Neuronal stem cell (in vitro differentiated cells): ENCODE measurements at regions not wholly inside any gene's neighbourhood (a gene's known extent, or its start where the extent isn't known, plus 50 kb on each side); places are given as distances from the start of the nearest gene placed in this dataset.

ENCODE experiments used
- DNase-seq: peaks from one replicate; pipeline ENCODE4 v3.0.0-alpha.2; 2013; ENCODE audit warnings: low spot score
- H2AFZ ChIP-seq: one replicate; pipeline ENCODE4 v1.6.1; 2013; ENCODE audit warnings: mild to moderate bottlenecking, low read length, inconsistent platforms
- H2AK5ac ChIP-seq: 2 replicates; pipeline ENCODE4 v1.6.1; 2013; ENCODE audit warnings: low read depth, mild to moderate bottlenecking, inconsistent platforms, low read length, moderate library complexity, mixed read lengths
- H2BK120ac ChIP-seq: 2 replicates; pipeline ENCODE4 v1.6.1; 2013; ENCODE audit warnings: low read depth, mild to moderate bottlenecking, inconsistent platforms, low read length, moderate library complexity, mixed read lengths
- H2BK12ac ChIP-seq: one replicate; pipeline ENCODE4 v1.6.1; 2013; ENCODE audit warnings: low read length, inconsistent platforms
- H2BK15ac ChIP-seq: 2 replicates; pipeline ENCODE4 v1.6.1; 2013; ENCODE audit warnings: mild to moderate bottlenecking, low read length, inconsistent platforms, mixed read lengths
- H2BK5ac ChIP-seq: one replicate; pipeline ENCODE4 v1.6.1; 2013; ENCODE audit warnings: inconsistent platforms, mild to moderate bottlenecking, low read length, moderate library complexity
- H3K14ac ChIP-seq: one replicate; pipeline ENCODE4 v1.6.1; 2013; ENCODE audit warnings: low read length, inconsistent platforms
- H3K18ac ChIP-seq: 2 replicates; pipeline ENCODE4 v1.6.1; 2013; ENCODE audit warnings: low read length, inconsistent platforms
- H3K23ac ChIP-seq: 2 replicates; pipeline ENCODE4 v1.6.1; 2013; ENCODE audit warnings: low read depth, mild to moderate bottlenecking, mixed read lengths, low read length, inconsistent platforms; ENCODE audit not compliant: poor library complexity
- H3K27ac ChIP-seq: replicated peaks from 3 replicates; pipeline ENCODE4 v1.5.1; 2013; ENCODE audit warnings: low read length, inconsistent platforms
- H3K27me3 ChIP-seq, 3 experiments: 2 replicates each; pipeline ENCODE4 v1.6.1; 2013; ENCODE audit warnings: low read length in 3 of 3, mild to moderate bottlenecking in 2 of 3, inconsistent platforms in 1 of 3, low read depth in 1 of 3, mixed read lengths in 1 of 3, moderate library complexity in 1 of 3; ENCODE audit not compliant: control insufficient read depth in 3 of 3, insufficient read depth in 3 of 3
- H3K36me3 ChIP-seq, 2 donors: replicated peaks in 1 of 2; 2 replicates each; pipeline ENCODE4 v1.6.1; 2013; ENCODE audit warnings: low read length in 2 of 2; ENCODE audit not compliant: control insufficient read depth in 2 of 2, insufficient read depth in 2 of 2
- H3K4ac ChIP-seq: 2 replicates; pipeline ENCODE4 v1.6.1; 2013; ENCODE audit warnings: inconsistent platforms, mild to moderate bottlenecking, low read length, moderate library complexity
- H3K4me1 ChIP-seq, 2 donors: 1 replicate in 1 of 2; 2 replicates in 1 of 2; pipeline ENCODE4 v1.6.1; 2013; ENCODE audit warnings: low read length in 2 of 2, low read depth in 1 of 2; ENCODE audit not compliant: control insufficient read depth in 2 of 2, insufficient read depth in 1 of 2
- H3K4me2 ChIP-seq: one replicate; pipeline ENCODE4 v1.6.1; 2013; ENCODE audit warnings: mild to moderate bottlenecking, low read length, inconsistent platforms; ENCODE audit not compliant: insufficient read depth, poor library complexity, severe bottlenecking
- H3K4me3 ChIP-seq, 2 donors: 2 replicates each; pipeline ENCODE4 v1.5.1; 2013; ENCODE audit warnings: low read length in 2 of 2, mild to moderate bottlenecking in 2 of 2, inconsistent platforms in 1 of 2, moderate library complexity in 1 of 2
- H3K79me1 ChIP-seq: one replicate; pipeline ENCODE4 v1.6.1; 2013; ENCODE audit warnings: low read depth, mild to moderate bottlenecking, inconsistent platforms, low read length, moderate library complexity
- H3K9ac ChIP-seq: one replicate; pipeline ENCODE4 v1.6.1; 2013; ENCODE audit warnings: mild to moderate bottlenecking, low read depth, low read length, inconsistent platforms; ENCODE audit not compliant: poor library complexity
- H3K9me3 ChIP-seq, 2 donors: replicated peaks in 1 of 2; 2 replicates each; pipeline versions ENCODE3 to v1.6.1; 2013; ENCODE audit warnings: low read length in 2 of 2, mild to moderate bottlenecking in 2 of 2, inconsistent platforms in 1 of 2, low read depth in 1 of 2, mixed read lengths in 1 of 2, moderate library complexity in 1 of 2; ENCODE audit not compliant: control insufficient read depth in 2 of 2, insufficient read depth in 1 of 2
- H4K8ac ChIP-seq: one replicate; pipeline ENCODE4 v1.6.1; 2013; ENCODE audit warnings: low read depth, mild to moderate bottlenecking, inconsistent platforms, low read length, moderate library complexity
- H4K91ac ChIP-seq: one replicate; pipeline ENCODE4 v1.6.1; 2013; ENCODE audit warnings: low read length, low read depth, mild to moderate bottlenecking, inconsistent platforms; ENCODE audit not compliant: poor library complexity
- WGBS, 2 donors: extraction: QIAGEN DNeasy Blood & Tissue Kit; methylation state at CpG; one replicate each; pipeline ENCODE4 v1.1.7; 2013; ENCODE audit warnings: missing lambda C conversion rate in 2 of 2, mixed read lengths in 1 of 2; ENCODE audit not compliant: insufficient read length in 2 of 2, insufficient replicate concordance in 1 of 2; ENCODE audit errors: extremely low coverage in 2 of 2; 5-methylcytosine and 5-hydroxymethylcytosine counted together

GRCh38 chr6:147133669-147134068 lies 70.5 kb upstream of the STXBP5 start:
- no peak overlapping the region for H2BK120ac ChIP-seq
- no peak overlapping the region for H3K4me3 ChIP-seq
- no peaks in the 10 kb centered on the region for H3K27me3 ChIP-seq
- H3K9me3 ChIP-seq: no peaks in the 10 kb centered on the region
- H3K27ac ChIP-seq: no peak overlapping the region
- no peak overlapping the region for H4K8ac ChIP-seq
- no peak overlapping the region for H2BK15ac ChIP-seq
- H3K4ac ChIP-seq: no peak overlapping the region
- DNase-seq: no peak
- no peak overlapping the region for H3K14ac ChIP-seq
- H2AK5ac ChIP-seq: no peak overlapping the region
- no peak overlapping the region for H3K18ac ChIP-seq
- H4K91ac ChIP-seq: no peak overlapping the region
- H2BK5ac ChIP-seq: no peak overlapping the region
- no peaks in the 10 kb centered on the region for H3K79me1 ChIP-seq
- H3K4me2 ChIP-seq: no peak overlapping the region
- no peaks in the 10 kb centered on the region for H3K36me3 ChIP-seq
- H3K9ac ChIP-seq: no peak overlapping the region
- peaks cover 4 to 5% of the 10 kb centered on the region in 2 donors for H3K4me1 ChIP-seq
- H3K23ac ChIP-seq: no peak overlapping the region
- no peak overlapping the region for H2BK12ac ChIP-seq
- H2AFZ ChIP-seq: no peak overlapping the region
- WGBS, 2 donors: no CpG with 5 or more reads among the region's 4 CpGs

GRCh38 chr6:147135211-147135681 lies 69.0 kb upstream of the STXBP5 start:
- H4K91ac ChIP-seq: no peak overlapping the region
- no peak overlapping the region for H3K4ac ChIP-seq
- no peak overlapping the region for H2AFZ ChIP-seq
- H3K4me3 ChIP-seq: no peak overlapping the region
- DNase-seq: no peak
- H3K23ac ChIP-seq: no peak overlapping the region
- H4K8ac ChIP-seq: no peak overlapping the region
- no peaks in the 10 kb centered on the region for H3K27me3 ChIP-seq
- no peak overlapping the region for H3K9ac ChIP-seq
- H3K27ac ChIP-seq: no peak overlapping the region
- H3K4me1 ChIP-seq: peaks cover 4 to 5% of the 10 kb centered on the region in 2 donors
- no peak overlapping the region for H2BK5ac ChIP-seq
- H2BK15ac ChIP-seq: no peak overlapping the region
- no peak overlapping the region for H2BK12ac ChIP-seq
- H3K79me1 ChIP-seq: no peaks in the 10 kb centered on the region
- no peaks in the 10 kb centered on the region for H3K36me3 ChIP-seq
- no CpG with 5 or more reads among the region's 2 CpGs for WGBS, 2 donors
- H3K4me2 ChIP-seq: no peak overlapping the region
- no peak overlapping the region for H3K18ac ChIP-seq
- no peak overlapping the region for H2BK120ac ChIP-seq
- no peak overlapping the region for H2AK5ac ChIP-seq
- H3K9me3 ChIP-seq: no peaks in the 10 kb centered on the region
- no peak overlapping the region for H3K14ac ChIP-seq

- no peak overlapping the region for H2BK5ac ChIP-seq
- H3K4me2 ChIP-seq: no peak overlapping the region
- DNase-seq: no peak
- no peak overlapping the region for H3K4ac ChIP-seq
- H3K9ac ChIP-seq: no peak overlapping the region
- H3K4me1 ChIP-seq: peaks cover 4 to 5% of the 10 kb centered on the region in 2 donors
- no peak overlapping the region for H2BK120ac ChIP-seq
- no peaks in the 10 kb centered on the region for H3K36me3 ChIP-seq
- no peak overlapping the region for H3K27ac ChIP-seq
- H4K91ac ChIP-seq: no peak overlapping the region
- H3K9me3 ChIP-seq: no peaks in the 10 kb centered on the region
- H2BK12ac ChIP-seq: no peak overlapping the region
- no CpG with 5 or more reads among the region's 2 CpGs for WGBS, 2 donors
- no peak overlapping the region for H2BK15ac ChIP-seq
- no peaks in the 10 kb centered on the region for H3K27me3 ChIP-seq
- H2AK5ac ChIP-seq: no peak overlapping the region
- H2AFZ ChIP-seq: no peak overlapping the region
- no peaks in the 10 kb centered on the region for H3K79me1 ChIP-seq
- H3K4me3 ChIP-seq: no peak overlapping the region
- no peak overlapping the region for H4K8ac ChIP-seq
- H3K23ac ChIP-seq: no peak overlapping the region
- H3K14ac ChIP-seq: no peak overlapping the region
- no peak overlapping the region for H3K18ac ChIP-seq
Observed at GRCh38 chr6:147136057-147136456, 68.2 kb upstream of the STXBP5 start.

- no CpG with 5 or more reads among the region's 4 CpGs for WGBS, 2 donors
- H3K4ac ChIP-seq: no peak overlapping the region
- peaks cover 0 to 2% of the 10 kb centered on the region in 2 donors for H3K4me1 ChIP-seq
- H3K79me1 ChIP-seq: no peaks in the 10 kb centered on the region
- no peak overlapping the region for H3K23ac ChIP-seq
- no peak overlapping the region for H3K9ac ChIP-seq
- no peak for DNase-seq
- no peak overlapping the region for H2AK5ac ChIP-seq
- H3K4me3 ChIP-seq: no peak overlapping the region
- no peak overlapping the region for H4K8ac ChIP-seq
- H3K14ac ChIP-seq: no peak overlapping the region
- no peak overlapping the region for H2BK12ac ChIP-seq
- no peaks in the 10 kb centered on the region for H3K9me3 ChIP-seq
- no peak overlapping the region for H3K27ac ChIP-seq
- H4K91ac ChIP-seq: no peak overlapping the region
- H2AFZ ChIP-seq: no peak overlapping the region
- no peak overlapping the region for H3K18ac ChIP-seq
- H3K36me3 ChIP-seq: no peaks in the 10 kb centered on the region
- H2BK5ac ChIP-seq: no peak overlapping the region
- H3K27me3 ChIP-seq: no peaks in the 10 kb centered on the region
- no peak overlapping the region for H2BK120ac ChIP-seq
- H3K4me2 ChIP-seq: no peak overlapping the region
- no peak overlapping the region for H2BK15ac ChIP-seq
Observed at GRCh38 chr6:147137986-147138385, 66.2 kb upstream of the STXBP5 start.
